HG03097 (cell line): ENCODE measurements at regions not wholly inside any gene's neighbourhood (a gene's known extent, or its start where the extent isn't known, plus 50 kb on each side); places are given as distances from the start of the nearest gene placed in this dataset.
"Not testable (repeated sequence)": the region's sequence is repeated elsewhere in the genome, so short reads cannot be mapped to it uniquely, and the experiment has no call there.

ENCODE experiments used
- ATAC-seq: cut with Tn5 transposase; IDR thresholded peaks from one replicate; pipeline ENCODE4 v1.9.1; 2021; ENCODE audit not compliant: unreplicated experiment, low FRiP score

DNA sequence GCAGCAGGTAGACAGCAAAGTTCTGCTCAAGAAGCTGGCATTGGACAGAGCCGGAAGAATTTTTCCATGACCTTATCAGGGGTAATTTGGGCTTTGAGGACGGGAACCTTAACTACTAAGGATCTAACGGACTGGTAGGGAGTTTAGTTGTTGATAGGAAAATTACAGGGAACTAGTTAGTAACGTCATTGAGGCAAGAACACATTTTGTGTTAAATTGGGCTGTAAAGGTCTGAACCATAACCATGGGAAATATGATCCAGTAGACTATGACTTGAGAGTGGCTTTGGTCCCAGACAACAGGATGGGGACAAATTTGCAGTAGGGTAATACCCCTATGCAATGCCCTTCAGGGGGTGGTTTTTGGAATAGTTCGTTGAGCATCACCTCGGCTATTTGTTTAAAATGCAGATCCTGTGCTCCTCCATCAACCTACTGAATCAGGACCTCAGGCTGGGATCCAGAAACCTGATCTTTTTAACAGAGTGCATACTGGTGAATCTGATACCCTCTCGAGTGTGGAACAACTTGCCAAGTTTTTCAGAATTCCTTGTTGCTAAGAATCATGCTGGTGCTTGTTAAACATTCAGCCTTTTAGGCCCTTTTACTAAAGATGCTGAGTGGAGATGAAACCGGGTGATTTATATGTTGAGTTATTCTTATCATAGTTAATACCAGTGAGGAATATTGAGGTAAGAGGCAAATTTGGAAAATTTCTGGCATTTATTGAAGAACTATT, 255.1 kb downstream of the MAP2K6 start:
- ATAC-seq: no peak

DNA sequence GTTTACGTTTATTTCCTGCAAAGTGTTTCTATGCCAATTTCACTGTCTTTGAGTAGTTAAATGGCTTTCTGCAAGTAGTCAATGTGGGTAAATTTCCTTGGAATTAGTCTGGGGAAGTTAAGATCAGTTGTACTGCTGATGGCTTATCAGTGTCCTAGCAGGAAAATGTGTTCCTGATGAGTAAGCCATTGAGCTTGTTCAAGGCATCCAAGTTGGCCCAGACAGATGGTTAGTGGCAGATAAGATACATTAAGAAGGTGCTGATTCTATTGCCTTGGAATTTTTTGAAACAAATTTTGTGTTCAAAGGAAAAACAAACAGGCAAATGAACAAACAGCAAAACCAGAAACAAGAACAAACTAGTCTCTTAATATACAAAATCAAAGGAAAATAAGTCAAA, 258.4 kb downstream of the MAP2K6 start:
- ATAC-seq: no peak

DNA sequence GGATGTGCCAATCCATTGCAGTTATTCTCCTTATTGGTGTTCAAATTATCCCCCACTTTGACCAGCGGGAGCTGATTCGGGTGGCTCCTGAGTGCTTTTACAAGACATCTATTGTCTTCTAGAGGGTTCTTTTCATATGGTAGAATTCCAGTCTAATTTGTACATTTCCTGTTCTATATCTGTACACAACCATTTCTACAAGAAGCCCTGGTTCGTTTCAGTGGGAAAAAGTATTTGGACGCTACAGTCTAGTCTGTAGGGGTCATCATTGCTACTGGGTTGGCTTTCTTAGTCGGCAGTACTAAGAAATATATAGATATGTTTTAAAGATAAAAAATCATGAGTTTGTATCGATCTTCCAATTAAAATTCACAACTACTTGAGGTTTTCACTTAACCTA, 262.6 kb downstream of the MAP2K6 start:
- ATAC-seq: no peak

DNA sequence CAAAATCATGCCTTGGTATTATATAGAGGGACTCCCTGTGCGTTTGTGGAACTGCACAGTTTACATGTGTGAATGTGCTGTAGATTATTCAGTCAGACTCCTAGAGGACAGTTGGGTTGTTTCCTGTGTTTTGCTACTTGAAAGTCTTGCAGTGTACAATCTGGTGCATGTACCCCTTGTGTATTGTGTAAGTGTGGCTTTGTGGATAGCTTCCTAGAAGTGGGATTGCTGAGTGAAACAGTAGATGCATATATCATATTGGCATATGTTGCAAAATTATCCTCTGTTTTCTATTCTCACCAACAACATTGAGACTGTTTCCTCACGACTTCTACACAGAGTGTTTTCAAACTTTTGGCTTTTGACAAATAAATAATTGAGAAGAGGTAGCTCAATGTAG, 263.7 kb downstream of the MAP2K6 start:
- ATAC-seq: no peak

DNA sequence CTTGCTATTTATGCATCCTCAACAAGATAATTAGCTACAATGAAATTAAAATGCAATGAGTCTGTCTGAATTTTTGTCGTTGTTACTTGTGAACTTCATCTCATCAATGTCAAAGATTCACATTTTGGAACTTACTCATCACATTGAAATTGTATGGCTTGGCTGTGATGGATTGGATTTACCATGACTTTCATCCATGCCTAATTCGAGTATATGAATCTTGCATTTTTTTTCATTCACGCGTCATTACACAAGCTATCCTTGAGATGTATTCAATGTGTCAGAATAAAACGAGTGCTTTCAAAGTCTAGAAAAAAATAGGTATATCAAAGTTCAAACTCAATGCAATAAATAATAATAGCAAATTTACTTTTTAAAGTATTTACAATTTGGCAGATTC, 265.3 kb downstream of the MAP2K6 start:
- no peak for ATAC-seq

DNA sequence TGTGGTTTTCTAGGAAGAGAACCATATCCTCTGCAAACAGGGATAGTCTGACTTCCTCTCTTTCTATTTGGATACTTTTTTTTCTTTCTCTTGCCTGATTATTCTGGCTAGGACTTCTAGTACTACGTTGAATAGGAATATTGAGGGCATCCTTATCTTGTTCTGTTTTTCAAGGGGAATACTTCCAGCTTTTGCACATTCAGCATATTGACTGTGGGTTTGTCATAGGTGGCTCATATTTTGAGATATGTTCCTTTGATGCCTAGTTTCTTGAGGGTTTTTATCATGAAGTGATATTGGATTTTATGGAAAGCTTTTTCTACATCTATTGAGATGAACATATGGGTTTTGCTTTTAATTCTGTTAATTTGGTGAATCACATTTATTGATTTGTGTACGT, 269.8 kb downstream of the MAP2K6 start:
- ATAC-seq: no peak

DNA sequence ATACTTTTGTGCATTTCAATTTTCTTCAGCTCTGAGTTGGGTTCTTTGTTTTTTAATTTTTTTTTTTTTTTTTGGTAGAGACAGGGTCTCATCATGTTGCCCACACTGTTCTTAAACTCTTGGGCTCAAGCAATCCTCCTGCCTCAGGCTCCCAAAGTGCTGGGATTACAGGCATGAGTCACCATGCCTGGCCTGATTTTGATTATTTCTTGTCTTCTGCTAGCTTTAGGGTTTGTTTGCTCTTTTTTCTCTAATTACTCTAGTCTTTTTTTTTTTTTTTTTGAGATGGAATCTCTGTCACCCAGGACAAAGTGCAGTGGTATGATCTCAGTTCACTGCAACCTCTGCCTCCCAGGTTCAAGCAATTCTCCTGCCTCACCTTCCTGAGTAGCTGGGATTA, 270.7 kb downstream of the MAP2K6 start:
- ATAC-seq: not testable (repeated sequence)

DNA sequence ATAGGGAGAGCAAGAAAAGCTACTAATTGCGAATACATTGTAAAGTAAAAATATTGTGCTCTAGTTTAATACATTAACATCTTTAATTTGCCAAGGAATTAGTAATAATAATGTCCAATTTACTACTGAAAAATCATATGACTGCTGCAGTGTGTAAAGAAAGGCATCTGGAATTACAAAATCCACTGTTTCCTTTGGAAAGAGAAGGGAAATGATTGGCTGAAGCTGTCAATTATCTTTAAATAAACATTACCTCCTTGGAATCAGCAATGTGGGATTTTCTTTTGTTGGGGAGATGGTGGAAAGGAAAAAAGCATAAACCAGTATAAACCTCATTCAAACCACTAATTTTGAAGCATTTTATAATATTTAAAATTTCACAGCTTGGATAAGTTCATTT, 276.0 kb downstream of the MAP2K6 start:
- ATAC-seq: no peak

DNA sequence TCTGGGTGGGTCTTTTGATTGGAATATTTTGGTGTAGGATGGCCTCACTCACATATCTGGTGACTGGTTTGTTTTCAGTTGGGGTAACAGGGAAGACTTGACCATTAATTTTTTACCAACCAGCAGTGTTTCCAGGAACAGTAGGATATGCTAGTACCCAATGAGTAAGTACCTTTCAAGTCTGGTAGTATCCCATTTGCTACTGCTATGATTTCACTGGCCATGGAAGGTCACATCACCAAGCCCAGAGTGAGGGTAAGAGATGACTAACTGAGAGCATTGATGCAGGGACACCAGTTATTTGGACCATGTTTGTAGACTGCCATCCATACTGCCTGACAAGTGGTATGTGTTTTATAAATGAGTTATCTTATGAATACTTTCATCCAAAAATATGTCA, 277.7 kb downstream of the MAP2K6 start:
- no peak for ATAC-seq

DNA sequence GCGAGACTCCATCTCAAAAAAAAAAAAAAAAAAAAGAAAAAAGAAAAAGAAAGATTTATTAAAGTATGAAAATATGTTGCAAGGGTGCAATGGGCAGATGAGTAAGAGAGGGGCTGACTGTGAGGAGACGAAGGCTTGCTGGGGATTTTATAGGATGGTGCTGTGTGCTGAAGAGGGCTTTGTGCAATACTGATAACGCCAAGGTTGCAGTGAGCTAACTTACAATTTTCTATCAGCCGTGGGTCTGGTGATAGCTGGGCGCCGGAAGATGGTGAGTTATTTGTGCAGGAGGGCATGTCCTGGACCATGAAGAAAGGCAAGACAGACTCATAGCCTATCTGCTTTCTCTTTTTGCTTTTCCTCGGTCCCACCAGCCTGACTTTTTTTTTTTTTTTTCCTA, 281.1 kb downstream of the MAP2K6 start:
- no peak for ATAC-seq

DNA sequence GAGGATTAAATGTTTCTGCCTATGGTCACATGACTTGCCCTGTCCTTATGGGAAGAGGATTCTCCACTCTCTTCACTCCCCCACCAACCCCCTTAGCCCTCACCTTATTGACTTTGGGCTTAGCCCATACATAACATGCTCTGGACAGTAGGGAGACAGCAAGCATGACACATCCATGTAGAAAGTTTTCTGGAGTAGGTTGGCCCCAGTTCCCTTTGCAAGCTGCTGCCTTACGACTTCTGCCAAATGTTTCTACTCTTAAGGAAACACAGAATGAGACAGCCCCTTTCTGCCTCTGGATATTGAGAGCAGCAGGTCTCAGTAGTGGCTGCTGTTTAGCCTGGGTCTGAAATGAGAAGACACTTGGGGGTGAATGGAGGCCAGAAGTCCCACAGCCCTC, 282.2 kb downstream of the MAP2K6 start:
- no peak for ATAC-seq

DNA sequence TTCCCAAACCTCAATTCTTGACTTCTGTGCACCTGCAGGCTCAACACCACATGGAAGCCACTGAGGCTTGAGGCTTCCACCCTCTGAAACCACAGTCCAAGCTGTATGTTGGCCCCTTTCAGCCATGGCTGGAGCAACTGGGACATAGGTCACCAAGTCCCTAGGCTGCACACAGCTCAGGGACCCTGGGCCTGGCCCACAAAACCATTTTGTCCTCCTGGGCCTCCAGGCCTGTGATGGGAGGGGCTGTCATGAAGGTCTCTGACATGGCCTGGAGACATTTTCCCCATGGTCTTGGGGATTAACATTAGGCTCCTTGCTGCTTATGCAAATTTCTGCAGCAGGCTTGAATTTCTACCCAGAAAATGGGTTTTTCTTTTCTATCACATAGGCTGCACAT, 283.9 kb downstream of the MAP2K6 start:
- ATAC-seq: not testable (repeated sequence)

DNA sequence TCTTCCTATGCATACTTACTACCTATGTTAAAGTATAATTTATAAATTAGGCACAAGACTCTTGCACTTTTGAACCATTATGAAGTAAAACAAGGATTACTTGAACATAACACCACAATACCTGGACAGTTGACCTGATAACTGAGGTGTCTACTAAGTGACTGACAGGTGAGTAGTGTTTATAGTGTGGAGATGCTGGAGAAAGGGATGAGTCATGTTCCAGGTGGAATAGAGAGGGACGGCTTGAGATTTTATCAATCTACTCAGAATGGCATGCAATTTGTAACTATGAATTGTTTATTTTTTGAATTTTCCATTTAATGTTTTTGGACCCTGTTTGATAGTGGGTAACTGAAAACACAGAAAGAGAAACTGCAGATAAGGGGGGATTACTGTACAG, 287.6 kb downstream of the MAP2K6 start:
- no peak for ATAC-seq

DNA sequence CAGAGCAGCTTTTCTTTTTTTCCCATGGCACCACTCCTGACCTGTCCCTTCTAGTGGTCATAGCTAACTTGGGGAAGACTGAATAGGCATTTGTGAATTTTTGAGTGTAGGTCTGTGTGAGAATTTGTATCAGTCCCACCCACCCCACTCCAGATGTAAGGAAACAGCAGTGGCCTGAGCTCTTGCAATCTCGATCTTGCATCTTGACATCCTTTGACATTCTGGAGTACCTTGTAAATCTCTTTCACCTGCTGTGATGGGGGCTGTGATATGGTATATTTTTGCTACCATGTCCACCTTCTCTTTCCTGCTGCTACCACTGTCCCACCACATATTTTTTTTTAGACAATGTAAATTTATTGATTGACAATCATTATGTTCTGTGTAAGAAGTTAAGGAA, 289.3 kb downstream of the MAP2K6 start:
- no peak for ATAC-seq

DNA sequence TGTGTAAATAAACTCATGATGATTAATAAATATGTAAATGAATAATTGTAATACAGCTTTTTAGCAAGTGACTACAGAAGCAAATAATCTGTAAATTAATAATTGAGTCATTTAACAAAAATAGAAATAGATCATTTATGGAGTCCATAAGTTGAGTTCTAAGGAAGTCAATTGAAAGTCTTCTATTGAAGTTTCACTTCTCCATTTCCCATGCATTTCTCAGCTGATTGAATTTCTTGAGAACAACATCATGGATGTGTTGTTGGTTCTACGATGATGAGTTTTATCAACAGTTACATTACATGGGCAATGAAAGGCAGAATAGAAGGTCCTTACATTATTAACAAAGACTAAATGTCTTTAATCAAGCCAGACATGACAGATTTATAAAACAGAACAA, 290.4 kb downstream of the MAP2K6 start:
- ATAC-seq: no peak

DNA sequence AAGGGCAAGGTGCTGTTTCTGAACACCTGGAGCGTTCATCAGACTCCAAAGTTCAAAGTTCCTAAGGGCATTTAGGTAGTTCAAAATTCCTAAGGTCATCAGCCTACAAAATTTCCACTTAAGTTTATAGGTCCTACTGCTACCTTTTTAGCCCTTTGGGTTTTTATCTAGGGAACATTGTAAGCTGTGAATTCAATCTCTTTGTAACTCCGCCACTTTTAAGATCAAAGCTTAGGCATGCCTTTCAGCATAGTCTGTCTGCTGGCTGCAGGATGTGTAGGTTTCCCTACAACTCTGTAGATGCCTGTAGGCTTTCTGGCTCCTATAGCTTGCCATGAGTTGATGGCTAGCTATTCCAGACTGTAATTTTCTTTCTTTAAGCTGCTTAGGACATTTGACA, 291.6 kb downstream of the MAP2K6 start:
- no peak for ATAC-seq

DNA sequence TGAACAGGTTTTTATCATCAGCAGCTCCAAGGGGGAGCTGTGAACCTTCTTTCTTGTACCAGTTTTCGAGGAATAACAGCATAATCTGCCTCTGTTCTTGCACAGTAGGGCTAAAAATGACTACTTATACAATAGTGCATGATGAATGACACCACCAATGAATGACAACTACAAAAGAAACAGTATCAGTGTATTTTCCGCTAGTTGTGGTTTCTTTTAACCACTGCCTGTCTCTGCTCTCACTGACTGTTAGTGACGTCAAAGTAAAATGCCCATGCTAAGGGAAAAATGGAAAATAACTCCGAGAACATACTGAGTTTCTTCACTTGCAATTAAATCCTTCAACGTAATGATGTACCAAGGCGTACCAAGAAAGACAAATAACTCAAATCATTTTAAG, 294.9 kb downstream of the MAP2K6 start:
- ATAC-seq: no peak

DNA sequence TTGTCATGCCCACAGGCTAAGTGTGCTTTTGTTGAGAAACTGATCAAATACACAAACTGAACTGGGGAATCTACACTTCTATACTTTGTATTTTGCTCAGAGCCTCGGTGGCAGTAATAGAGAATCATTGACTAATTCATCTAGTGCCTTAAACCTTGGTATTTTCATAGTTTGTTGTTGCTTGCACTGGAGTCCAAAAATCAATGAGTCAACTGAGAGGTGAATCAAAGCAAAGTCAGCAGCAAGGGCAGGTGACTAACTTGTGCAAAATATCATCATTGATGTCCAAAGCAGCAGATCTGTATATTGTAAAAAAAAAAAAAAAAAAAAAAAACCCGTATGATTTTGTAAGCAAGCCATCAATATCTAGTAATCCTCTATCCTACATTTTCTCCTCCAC, 296.4 kb downstream of the MAP2K6 start:
- no peak for ATAC-seq

DNA sequence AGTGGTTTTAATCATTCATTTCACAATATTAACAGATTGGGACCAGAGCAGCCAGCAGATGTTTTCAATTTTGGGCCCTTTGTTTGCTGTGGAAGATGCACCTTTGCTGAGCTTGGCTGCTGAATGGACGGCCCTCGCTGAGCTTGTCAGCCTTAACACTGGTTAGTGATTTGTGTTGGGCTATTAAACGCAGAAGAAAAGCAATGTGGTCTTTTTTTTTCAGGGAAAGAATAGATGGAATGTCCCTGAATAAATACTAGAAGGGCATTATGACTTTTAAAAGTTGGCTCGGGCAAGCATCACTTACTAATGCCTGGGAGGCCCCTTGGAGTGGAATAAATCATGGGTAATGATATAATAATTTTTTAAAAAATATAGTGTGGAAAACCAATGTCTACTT, 297.0 kb downstream of the MAP2K6 start:
- no peak for ATAC-seq

DNA sequence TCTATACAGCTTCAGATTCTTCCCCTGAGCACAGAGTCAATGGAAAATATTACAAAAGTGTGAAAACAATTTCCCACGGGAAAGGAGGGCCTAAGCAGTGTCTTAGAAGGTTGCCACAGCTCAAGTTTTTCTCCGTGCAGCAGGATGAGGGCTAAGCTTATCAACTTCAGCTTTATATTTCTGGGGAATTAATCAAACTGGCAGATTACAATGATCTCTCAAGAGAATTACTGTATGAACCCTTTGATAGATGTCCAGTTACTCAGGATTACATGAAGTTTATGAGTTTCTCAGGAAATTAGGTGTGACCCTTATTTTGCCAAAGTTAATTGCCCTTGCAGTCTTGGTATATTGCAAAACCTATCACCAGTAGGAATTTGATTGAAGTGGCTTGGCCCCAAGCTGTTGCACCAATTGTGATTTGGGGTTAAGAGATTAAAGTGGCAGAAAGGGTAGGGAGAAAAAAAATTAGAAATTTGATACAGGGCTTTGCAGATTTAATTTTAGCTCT, 298.4 kb downstream of the MAP2K6 start:
- ATAC-seq: no peak

DNA sequence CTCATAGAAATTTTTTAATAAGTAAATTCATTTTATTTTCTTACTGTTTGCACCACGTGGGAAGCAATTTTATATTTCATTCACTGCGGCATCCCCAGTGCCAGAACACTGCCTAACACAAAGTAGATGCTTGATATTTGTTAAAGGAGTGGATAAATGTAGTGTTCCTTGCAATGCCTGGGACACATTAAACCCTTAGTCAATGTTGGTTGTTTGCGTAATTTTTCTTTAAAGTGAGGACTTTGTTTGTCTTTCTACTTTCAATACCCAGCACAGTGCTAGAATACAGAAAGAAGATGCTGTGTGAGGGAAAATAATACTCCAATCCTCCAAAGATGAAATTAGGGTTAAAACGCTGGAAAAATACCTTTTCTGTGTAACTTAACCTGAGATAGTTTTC, 299.3 kb downstream of the MAP2K6 start:
- ATAC-seq: no peak

DNA sequence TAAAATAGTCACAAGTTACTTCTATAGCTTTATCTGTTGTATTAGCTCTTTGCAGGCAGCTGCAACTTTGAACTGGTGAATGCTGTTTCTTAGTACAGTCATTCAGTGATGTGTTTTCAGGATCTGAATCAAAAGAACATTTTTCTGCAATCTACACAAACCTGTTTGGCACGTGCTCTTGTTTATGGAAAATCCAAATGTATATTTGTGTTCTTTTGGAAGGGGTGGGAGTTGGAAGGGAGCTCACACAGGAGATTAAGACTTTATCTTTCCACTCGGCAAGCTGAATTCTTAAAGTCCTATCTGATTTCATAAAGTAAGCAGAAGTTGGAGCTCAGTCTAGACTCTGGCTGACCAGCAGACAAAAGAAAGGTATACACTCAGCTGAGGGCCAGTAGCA, 300.2 kb downstream of the MAP2K6 start:
- no peak for ATAC-seq

DNA sequence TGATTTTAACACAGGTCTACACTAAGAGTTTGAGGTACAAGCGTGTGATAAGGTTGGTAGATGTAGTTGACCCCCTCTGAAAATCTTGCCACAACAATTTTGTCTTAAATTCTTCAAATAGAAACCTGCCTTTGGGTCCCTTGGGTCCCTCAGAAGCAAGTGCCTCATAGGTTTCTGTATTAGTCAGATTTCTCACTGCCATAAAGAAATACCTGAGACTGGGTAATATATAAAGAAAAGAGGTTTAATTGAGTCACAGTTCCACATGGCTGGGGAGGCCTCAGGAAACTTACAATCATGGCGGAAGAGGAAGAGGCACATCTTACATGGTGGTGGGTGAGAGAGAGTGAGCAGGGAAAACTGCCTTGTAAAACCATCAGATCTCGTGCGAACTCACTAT, 301.2 kb downstream of the MAP2K6 start:
- no peak for ATAC-seq
